OCI-LY7 (cell line): ENCODE measurements at regions not wholly inside any gene's neighbourhood (a gene's known extent, or its start where the extent isn't known, plus 50 kb on each side); places are given as distances from the start of the nearest gene placed in this dataset.

Experiments used
- EZH2phosphoT487 ChIP-seq: fragments of 200-600 bp; sonication (generic); IDR thresholded peaks from 2 replicates; pipeline ENCODE4 v1.6.1; 2018; ENCODE audit warnings: low read depth, borderline replicate concordance, mild to moderate bottlenecking, mixed run types, antibody characterized with exemption, low read length, moderate library complexity, mixed read lengths
- TF ChIP-seq, protein P1 (sequence below): fragments of 200-600 bp; sonication (generic); conservative IDR thresholded peaks from 2 replicates; pipeline ENCODE4 v1.5.1; 2014; ENCODE audit warnings: mild to moderate bottlenecking, antibody characterized with exemption, low read length, moderate library complexity, mixed read lengths

DNA sequence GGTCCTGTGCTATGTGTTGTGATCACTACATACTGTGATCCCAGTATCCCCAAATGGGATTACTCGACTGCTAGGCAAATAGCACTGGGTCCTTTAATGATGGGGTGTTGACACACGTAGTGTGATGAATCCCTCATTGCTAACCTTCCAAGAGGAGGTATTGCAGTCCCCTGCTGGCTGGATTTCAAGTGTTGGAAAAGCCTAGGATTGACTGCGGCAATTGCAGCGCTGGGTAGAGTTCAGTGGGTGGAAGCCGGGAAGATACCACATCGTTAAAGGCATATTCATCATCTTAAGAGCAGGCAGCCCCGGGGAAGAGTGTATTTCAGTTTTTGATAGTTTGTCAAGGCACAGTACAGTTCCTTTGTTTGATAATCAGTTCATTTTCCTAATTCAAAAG is 159.9 kb downstream of the TRIML1 start:
- TF ChIP-seq, protein P1, sequence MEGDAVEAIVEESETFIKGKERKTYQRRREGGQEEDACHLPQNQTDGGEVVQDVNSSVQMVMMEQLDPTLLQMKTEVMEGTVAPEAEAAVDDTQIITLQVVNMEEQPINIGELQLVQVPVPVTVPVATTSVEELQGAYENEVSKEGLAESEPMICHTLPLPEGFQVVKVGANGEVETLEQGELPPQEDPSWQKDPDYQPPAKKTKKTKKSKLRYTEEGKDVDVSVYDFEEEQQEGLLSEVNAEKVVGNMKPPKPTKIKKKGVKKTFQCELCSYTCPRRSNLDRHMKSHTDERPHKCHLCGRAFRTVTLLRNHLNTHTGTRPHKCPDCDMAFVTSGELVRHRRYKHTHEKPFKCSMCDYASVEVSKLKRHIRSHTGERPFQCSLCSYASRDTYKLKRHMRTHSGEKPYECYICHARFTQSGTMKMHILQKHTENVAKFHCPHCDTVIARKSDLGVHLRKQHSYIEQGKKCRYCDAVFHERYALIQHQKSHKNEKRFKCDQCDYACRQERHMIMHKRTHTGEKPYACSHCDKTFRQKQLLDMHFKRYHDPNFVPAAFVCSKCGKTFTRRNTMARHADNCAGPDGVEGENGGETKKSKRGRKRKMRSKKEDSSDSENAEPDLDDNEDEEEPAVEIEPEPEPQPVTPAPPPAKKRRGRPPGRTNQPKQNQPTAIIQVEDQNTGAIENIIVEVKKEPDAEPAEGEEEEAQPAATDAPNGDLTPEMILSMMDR = no peak
- TF ChIP-seq EZH2phosphoT487 = no peak
